D341Med (cell line): ENCODE measurements at regions not wholly inside any gene's neighbourhood (a gene's known extent, or its start where the extent isn't known, plus 50 kb on each side); places are given as distances from the start of the nearest gene placed in this dataset.
"Not testable (repeated sequence)": the region's sequence is repeated elsewhere in the genome, so short reads cannot be mapped to it uniquely, and the experiment has no call there.

ENCODE experiments used
- DNase-seq: peaks from one replicate; pipeline ENCODE4 v3.0.0; 2012; ENCODE audit warnings: low spot score

DNA sequence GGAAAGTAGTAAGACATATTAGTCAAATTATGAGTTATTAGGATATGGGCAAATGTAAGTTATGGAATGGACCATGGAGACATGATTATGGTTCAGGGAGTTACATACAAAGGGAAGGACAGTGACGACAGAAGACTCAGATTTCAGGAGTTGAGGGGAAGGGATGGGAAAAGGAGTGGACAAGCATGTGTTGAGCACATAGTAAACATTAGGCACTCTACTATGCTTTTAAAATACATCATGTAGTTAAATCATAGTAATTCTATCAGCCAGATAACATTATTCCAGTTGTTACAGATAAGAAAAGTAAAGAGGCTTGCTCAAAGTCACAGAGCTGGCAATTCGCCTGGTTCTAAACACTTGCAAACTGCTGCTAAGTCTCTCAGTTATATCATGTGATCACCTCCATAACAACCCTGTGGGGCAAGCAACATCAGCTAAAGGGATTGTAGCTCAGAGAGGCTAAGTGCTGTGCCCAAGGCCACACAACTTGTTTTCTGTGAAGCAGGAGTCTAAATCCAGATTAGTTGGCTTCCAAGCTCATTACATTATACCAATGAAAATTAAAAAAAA lies 115.2 kb upstream of the MDFIC start:
- DNase-seq, result no peak

DNA sequence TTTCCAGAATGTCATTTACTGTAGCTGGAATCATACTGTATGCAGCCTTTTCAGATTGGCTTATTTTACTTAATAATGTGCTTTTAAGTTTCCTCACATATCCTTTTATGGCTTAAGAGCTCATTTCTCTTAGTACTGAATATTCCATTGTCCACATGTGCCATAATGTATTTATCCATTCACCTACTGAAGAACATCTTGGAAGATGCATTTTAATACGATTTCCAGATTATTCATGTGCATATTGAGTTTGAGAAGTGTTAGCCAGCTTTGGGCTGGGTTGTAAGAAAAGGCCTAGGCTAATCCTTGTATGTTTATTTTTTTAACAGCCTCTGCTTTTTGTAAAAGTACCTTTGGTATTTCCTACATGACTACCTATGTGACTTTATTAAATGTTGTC lies 109.3 kb upstream of the MDFIC start:
- no peak for DNase-seq

DNA sequence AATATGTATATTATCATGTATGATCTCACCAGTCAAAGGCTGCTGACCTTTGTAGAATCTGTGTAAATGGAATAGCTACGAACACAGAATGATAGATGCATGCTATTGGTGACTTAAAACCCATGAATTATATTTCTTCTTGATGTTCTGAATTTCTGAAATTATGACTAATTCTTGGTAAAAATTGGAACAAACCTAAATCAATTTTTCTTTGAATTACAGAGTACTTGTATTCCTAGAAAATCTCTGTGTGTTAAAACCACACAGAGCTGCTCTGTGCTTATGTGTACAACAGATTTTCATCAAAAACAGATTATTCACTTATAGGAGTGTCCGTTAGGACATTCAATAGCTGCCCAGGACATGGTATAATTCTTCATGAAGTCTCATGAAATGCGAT lies 108.3 kb upstream of the MDFIC start:
- no peak for DNase-seq

DNA sequence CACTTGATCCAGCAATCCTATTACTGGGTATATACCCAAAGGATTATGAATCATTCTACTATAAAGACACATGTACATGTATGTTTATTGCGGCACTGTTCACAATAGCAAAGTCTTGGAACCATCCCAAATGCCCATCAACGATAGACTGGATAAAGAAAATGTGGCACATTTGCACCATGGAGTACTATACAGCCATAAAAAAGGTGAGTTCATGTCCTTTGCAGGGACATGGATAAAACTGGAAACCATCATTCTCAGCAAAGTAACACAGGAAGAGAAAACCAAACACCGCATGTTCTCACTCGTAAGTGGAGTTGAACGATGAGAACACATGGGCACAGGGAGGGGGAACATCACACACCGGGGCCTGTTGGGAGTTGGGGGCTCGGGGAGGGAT lies 104.9 kb upstream of the MDFIC start:
- DNase-seq, result not testable (repeated sequence)

DNA sequence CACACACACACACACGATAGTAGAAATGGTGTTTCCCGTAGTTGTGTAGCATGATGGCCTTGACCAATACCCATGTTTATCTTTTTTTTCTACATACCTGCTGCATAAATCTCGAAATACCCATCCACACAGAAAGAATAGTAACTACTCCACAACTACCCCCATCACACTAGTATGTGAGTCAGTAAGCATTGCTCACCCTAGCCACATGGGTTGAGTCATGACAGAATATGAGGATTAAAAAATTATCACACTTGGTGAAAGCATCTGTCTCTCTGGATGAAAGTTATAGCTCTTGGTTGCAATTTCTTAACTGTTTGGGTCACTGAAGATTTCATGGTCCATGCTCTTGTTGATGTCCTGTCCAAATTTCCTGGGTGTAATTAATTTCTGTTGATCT lies 103.4 kb upstream of the MDFIC start:
- no peak for DNase-seq

DNA sequence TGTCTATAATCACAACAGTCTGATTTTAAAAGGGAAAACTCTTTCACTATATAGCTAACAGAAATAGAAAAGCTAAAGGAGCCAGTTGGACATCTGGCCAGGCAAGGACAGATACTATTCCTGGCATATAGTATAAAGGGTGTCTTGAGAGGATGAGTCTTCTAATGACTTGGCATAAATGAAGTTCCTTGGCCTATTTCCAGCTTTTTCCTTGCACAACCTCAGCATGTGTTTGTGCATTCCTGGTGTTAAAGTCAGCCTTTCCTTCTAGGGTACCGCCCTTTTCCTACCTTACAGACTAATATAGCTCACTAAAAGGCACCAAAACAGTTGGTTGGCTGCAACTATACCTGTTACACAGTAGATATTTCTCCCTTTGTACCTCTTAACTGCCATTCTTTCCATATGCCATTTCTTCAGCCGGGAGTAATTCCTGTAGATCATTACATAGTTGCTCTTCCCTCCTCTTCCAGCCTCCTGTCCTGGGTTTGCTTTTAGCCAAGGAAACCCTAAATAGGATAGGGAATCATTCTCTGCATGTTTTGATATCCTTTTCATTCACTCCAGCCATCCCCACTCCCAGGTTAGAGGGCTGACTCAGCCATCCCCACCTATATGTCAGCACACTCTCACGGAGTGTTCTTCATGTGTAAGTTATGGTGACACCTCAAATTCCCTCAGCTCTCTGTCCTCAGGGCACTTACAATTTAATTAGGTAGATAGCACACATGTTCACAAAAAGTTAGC lies 102.1 kb upstream of the MDFIC start:
- no peak for DNase-seq

DNA sequence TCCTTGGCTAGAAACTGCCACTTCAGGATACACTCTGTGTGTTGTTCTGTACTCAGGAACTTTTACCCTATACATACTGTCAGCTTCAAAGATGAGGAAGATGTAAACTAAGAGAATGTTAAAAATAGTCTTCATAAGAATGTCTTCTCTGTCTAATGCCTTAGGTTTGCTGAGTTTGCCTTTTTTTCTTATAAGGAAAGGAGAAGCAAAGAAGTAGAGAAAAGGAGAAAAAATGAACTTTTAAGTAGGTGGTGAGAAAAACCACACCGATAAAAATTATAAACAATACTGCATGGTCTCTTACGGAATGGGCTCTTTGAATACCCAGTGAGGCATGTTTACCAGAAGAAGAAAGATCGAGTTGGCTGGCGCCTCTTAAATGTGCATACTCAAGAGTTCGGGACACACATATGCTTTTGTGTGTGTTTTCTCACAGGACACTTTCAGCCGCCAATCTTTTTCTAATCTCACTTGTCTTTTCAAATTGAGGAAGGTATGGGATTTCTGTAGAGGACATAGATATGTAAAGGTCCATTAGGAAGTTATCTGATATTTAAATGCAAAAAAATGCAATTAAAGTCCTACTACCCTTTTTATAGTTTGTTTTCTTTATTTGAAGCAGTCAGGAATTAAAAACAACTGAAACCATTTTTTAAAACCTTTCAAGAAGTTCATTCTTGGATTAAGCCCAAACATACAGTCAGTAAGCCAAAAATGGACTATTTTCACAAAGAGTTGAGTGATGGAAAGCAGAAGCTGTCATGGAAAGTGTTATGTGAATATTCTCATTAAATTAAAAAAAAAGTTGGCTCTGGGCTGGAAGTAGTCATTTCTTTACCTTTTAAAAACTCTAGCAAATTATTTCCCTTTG lies 100.6 kb upstream of the MDFIC start:
- no peak for DNase-seq

DNA sequence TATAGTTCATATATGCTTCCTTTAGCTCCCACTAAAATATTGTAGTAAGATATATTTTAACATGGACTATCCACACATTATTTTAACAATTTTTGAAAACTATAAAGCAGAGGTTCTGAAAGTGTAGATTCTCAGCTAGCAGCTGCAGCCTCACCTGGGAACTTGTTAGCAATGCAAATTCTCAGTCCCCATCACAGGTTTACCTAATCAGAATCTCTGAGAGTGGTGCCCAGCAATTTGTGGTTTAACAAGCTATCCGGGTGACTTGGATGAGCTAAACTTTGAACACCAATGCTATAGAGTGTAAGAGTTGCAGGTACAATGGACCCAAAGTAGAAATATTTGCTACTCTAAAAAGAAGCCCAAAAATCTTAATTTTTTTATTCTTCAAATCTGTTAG lies 99.8 kb upstream of the MDFIC start:
- DNase-seq, result no peak

DNA sequence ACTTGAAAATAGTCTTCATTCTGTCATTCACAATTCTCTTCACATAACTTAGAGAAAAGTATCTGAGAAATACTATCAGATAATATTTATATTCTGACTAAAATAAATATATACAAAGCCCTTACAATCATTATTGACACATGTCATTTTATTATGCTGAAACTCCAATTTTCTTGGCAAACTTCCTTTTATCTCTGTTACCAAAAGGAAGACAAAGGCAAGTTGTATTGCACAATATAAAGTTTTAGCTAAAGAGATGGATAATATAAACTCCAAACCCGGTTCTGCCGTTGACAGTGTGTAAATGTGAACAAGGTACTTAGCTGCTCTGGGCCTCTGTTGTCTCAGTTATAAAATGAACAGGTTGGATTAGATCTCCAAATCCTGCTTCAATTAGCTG lies 99.0 kb upstream of the MDFIC start:
- no peak for DNase-seq

DNA sequence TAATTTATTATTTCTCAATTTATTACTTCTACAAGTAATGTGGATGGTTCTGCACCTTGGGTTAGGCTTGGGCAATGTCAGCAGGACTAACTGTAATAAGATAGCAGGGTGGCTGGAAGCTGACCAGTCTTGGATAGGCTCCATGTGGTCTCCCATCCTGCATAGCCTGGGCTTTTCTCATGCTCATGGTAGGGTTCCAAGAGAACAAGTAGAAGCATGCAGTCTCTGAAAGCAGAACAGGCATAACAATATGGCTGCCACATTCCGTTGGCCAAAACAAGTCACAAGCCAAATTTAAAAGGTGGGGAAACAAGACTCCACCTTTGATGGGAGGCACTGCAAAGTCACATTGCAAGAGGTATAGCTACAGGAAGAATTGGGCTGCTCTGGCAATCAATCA lies 98.6 kb upstream of the MDFIC start:
- no peak for DNase-seq

DNA sequence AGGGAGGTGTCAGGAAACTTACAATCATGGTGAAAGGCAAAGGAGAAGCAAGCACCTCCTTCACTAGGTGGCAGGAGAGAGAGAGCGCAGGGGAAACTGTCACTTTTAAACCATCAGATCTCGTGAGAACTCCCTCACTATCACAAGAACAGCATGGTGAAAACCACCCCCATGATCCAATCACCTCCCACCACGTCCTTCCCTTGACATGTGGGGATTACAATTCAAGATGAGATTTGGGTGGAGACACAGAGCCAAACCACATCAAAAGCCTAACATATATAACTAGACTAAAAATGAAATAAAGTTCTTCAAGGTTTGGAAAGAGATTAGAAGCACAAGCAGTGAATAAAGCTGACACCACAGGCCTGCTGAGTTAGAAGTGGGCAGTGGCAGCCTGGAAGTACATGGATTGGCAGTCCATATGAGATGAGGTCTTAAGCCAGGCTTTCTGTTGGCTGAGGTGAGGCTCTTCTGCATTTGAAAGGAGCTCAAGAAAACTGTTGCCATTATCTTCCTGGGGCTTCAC lies 96.4 kb upstream of the MDFIC start:
- no peak for DNase-seq

DNA sequence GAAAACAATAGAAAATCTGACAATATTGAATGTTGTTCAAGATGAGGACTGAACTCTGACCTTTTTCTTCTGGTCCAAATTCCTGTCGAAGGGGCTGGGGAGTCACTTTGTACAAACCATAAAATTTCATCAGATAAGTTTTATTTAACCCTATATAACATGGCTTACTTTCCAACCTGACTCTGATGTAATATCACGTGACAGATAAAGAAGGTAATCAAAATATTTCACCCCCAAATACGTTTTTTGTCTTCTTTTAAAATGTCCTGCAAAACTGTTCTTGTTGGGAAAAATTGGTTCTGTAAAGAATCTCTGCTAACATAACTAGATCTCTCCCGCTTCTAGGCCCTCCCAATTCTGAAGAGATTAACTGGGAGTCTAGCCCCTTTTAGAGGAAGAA lies 90.9 kb upstream of the MDFIC start:
- no peak for DNase-seq

DNA sequence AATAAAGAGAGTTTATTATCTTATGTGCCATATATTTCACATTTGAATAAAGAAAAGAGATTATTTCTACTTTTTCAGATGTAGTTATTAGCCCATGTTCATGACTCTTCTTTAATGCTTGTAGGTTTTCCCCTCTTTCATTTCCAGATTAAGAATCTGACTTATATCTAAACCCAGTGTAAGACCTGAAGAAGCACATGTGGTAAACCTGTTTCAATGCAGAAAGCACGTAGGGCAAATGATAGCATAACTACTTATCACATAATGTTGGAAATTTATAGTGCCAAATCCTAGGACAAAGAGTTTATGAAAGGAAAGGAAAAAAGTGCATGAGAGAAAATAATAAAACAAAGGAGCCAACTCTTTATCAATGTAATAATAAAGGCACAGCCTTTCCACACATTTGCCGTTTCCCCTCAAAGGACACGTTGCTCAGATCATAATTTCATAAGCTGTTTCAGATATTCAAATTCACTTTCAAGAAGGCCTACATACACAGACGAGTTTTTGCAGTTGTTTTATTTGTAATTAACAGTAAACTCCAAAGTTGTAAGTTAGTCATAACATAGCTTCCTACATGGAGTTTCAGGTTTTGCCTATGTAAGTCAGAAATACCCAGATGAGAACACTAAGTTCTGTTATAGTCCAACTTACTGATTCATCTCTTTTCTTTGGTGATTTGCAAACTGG lies 88.8 kb upstream of the MDFIC start:
- no peak for DNase-seq

DNA sequence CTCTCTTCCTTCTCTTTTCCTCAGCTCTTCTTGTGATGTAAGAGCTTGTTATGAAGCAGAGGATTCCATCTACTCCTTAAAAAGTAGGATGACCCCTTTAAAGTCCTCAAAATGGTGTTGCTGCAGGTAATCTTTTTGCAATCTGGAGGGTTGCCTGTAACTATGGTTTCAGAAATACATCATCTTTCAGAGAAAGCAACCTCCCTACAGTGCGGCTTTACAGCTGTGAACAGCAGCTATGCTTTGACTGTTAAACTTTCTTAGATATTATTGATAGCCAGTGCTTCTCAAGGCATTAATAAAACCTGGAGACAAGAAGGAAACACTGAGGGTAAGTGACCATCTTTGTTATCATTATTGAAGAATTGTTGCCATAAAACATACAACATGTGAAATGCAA lies 86.6 kb upstream of the MDFIC start:
- DNase-seq, result no peak

DNA sequence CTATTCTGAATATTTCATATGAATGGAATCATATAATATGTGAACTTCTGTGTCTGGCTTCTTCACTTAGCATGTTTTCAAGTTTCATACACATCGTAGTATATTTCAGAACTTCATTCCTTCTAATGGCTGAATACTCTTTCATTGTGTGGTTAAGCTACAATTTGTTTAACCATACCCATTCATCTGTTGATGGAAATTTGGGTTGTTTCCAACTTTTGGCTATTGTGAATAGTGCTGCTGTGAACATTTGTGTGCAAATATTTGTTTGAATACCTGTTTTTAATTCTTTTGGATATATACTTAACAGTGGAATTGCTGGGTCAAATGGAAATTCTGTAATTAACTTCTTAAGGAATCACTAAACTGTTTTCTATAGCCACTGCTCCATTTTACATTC lies 86.0 kb upstream of the MDFIC start:
- DNase-seq, result no peak

DNA sequence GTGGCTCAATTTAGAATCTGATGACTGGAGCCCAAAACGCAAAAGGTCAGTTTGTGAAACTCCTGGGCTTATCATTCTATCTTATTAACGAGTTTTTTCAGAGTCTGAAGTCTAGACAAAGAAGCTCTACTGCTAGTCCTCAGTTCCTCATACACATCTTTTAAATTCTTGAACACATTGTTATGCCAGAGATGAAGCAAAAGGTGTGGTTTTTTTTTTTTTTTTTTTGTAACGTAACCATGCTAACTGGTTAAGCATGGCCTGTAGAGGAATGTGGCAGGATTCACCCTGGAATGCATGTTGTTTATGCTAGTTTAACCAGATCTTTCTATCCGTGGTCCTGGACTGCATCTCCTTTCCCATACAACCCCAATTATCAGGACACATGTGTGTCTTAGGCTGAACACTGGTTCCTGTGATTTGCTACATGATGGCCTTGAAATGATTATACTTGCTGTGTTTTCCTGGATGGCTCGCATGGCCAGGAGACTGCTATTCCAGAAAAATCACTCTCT lies 79.3 kb upstream of the MDFIC start:
- DNase-seq, result no peak

DNA sequence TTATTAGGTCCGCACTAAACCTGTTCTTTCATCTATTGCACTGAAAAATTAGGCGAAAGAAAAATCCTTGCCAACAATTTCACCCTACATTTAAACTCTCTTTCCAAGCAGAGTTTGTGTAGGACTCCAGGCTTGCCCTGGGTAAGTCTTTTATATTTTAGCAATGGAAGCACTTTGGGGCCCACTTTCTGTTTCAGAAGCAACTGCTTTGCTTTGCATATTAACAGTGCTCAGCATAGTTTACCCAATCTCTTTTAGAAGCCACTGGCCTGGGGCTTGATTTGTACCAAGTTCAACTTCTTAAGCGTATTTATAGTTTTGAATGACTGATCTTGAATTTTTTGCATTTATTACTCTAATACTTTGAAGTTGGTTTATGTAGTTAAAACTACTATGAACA lies 78.8 kb upstream of the MDFIC start:
- no peak for DNase-seq

DNA sequence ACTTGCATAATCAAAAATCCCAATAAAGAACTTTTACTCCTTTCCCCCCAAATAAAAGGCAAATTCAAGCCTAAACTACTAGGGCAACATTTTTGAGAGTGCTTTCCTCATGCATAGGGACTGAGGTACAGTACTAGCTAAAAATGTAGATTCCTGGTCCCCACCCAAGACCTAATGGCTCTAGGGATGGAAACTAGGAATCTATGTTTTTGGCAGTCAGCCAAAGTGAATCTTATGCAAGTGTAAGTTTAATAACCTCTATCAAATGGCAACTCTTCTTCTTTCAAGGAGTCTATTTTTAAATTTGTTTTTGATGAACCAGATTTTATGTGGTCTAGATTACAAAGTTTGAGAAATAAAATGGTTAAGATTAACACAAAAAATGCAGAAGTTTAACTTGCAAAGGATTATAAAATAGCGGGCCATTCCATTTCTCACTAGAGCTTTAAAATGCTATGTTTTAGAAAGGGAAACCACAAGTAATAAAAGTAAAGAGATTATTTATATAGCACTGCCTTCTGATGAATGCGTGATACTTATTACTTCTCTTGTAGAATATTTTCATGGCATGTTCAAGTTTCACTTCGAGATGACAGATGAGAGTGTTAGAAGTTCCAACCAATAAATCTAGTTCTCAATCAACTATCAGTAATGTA lies 70.4 kb upstream of the MDFIC start:
- DNase-seq, result no peak

DNA sequence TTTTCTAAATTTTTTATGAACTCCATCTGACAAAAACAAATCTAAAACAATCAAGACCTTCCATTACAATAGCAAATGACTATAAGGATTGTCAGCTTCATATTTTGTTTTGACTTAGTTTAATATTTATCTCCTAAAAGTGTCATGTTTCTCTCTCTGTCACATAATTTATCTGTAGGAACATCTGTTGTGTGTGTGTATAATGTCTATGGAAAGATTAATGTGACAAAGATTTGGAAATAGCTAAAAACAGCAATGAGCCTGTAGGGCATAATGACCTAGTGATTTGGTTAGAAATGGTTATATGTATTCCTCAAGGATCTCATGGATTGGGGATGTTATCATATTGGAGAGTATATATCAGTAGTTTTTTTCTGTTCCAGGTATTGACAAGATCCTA lies 69.6 kb upstream of the MDFIC start:
- DNase-seq, result no peak

DNA sequence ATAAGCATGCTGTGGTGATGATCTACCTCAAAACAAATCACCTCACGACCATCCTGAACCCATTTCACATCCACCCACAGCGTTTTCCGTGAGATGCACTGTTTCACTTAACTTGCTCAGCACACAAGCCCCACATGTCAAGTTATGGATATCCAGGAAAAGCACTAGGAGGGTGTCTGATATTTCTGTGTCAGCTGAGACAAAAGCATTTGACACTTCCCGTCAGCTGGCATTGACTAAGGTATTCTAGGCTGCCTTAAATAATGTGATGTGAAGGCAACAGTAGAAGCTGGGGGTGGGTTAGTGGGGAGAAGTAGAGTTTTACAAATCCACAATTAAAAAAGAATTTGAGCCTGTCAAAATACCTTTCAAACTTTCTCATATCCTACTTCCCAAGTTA lies 68.7 kb upstream of the MDFIC start:
- no peak for DNase-seq

DNA sequence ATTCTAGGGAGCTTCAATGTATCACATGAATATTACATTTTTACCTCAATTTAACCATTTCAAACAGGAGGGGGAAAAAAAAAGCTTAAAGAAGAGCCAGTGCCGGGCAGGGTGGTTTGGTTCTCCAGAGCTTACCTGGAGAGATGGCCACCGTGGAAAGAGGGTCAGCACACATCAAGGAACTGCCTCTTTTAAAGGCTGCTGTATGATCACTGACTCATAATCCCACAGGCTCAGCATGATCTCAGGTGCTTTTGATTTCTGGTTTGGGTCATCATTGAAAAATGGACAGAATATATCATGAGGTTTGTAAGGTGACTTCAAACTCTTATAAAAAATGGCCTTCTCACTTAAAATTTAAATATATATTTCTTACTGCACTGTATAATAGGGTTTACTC lies 67.5 kb upstream of the MDFIC start:
- no peak for DNase-seq

DNA sequence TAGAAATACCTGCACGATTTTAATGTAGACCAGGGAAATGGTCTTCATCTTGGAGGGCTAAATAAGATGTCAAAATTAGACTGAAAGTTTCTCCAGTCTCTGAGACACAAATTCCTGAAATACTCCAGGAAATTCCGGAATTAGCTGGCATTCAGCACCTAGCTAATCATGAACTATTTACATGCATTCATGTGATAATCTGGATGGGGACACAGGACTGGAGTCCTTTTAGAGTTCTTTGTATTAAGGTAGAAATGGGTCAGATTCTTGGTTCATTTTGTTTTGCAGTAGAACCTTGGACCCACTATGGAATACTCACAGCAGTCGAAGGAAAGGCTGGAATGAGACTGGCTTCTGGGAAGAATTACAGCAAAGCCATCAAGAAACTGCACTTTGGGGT lies 65.3 kb upstream of the MDFIC start:
- DNase-seq, result no peak
